ENCODE measurements at regions not wholly inside any gene's neighbourhood (a gene's known extent, or its start where the extent isn't known, plus 50 kb on each side); places are given as distances from the start of the nearest gene placed in this dataset.

DNA sequence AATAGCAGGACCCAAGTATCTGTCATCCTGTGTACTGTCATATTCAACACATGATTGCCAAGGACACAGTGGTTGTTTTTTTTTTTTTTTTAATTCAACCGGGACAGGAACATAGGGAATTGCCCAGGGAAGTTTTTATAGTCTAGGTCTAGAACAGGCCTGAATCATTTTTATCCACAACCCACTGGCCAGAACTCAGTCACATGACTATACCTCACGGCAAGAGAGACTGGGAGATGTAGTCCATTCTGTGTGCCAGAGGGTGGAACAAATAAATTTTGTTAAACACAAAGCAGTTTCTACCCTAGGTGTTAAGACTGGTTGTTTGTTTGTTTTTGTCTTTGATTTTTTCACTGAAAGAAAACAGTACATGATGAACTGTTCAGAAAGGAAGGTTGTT lies 105.8 kb upstream of the SMARCA2 start:
- Histone ChIP-seq H3K4me3 (ENCODE audit: control insufficient read depth in 2 of 3, extremely low read depth in 1 of 3, insufficient read depth in 2 of 3, low read depth in 1 of 3, low read length in 3 of 3) (no peak overlapping the region), H3K36me3 (ENCODE audit: control insufficient read depth in 2 of 2, extremely low read depth in 1 of 2, insufficient read depth in 2 of 2, low read length in 2 of 2) (no peaks in the 10 kb centered on the region), H3K79me2 (ENCODE audit: control insufficient read depth, insufficient read depth, low read length) (no peaks in the 10 kb centered on the region), H4K20me1 (ENCODE audit: control insufficient read depth, extremely low read depth, insufficient read depth, low read length) (no peaks in the 10 kb centered on the region), H3K9me1 (ENCODE audit: control insufficient read depth, extremely low read depth, insufficient read depth, low read length) (no peaks in the 10 kb centered on the region), H2AFZ (ENCODE audit: control insufficient read depth, low read length) (no peak overlapping the region), H3K9me3 (ENCODE audit: control insufficient read depth, low read depth, low read length) (no peaks in the 10 kb centered on the region), H3K27ac (ENCODE audit: control insufficient read depth, insufficient read depth, low read length) (no peak overlapping the region), H3K4me2 (ENCODE audit: control insufficient read depth, extremely low read depth, insufficient read depth, low read depth, low read length) (no peak overlapping the region), H3K27me3 (ENCODE audit: control insufficient read depth, extremely low read depth, insufficient read depth, low read length) (no peaks in the 10 kb centered on the region), H3K4me1 (ENCODE audit: control insufficient read depth, extremely low read depth, insufficient read depth, low read length) (no peaks in the 10 kb centered on the region), H3K9ac (ENCODE audit: control insufficient read depth, extremely low read depth, insufficient read depth, low read length) (no peak overlapping the region)
- TF ChIP-seq EZH2 (IDR thresholded peaks at IDR 0.05; ENCODE audit: low read length): no peak
- TF ChIP-seq, protein P1, sequence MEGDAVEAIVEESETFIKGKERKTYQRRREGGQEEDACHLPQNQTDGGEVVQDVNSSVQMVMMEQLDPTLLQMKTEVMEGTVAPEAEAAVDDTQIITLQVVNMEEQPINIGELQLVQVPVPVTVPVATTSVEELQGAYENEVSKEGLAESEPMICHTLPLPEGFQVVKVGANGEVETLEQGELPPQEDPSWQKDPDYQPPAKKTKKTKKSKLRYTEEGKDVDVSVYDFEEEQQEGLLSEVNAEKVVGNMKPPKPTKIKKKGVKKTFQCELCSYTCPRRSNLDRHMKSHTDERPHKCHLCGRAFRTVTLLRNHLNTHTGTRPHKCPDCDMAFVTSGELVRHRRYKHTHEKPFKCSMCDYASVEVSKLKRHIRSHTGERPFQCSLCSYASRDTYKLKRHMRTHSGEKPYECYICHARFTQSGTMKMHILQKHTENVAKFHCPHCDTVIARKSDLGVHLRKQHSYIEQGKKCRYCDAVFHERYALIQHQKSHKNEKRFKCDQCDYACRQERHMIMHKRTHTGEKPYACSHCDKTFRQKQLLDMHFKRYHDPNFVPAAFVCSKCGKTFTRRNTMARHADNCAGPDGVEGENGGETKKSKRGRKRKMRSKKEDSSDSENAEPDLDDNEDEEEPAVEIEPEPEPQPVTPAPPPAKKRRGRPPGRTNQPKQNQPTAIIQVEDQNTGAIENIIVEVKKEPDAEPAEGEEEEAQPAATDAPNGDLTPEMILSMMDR (optimal IDR thresholded peaks at IDR 0.05 in 1 of 3, IDR thresholded peaks at IDR 0.05 in 1 of 3, conservative IDR thresholded peaks at IDR 0.05 in 1 of 3; ENCODE audit: extremely low read depth in 1 of 3, insufficient read depth in 2 of 3, low read length in 3 of 3): no peak
- dilution Hi-C loops (cut with MboI; ENCODE audit: extremely low pct_ligation_motif_present, low sequenced_read_pairs): no loop called here
- DNase-seq (ENCODE audit: low read depth, low spot score): no peak
- FAIRE-seq: no peak

DNA sequence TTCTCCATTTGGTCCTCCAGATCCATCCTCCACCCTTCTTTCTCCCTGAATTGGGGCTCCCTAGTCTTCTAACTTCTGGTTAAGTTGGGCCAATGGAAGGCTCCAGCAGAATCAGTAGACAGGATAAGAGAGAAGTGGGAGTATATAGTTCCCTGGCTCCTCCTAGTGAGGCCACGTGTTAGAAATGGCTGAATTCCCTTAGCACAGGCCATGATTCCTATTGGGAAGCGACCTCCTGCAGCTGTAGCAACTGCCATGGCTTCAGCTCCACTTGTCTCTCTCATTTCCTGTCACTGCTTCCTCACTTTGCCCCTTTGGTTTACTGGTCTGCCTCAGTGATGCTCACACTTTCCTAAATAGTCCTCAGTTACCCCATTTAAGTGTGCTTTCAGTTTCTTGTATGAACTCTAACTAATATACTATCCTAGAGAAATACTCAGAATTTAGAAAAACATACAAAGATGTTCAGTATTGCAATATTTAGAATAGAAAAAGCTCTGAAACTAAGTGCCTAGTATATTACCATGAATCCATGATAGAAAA lies 104.8 kb upstream of the SMARCA2 start:
- no peak for DNase-seq (ENCODE audit: low read depth, low spot score)
- FAIRE-seq: no peak
- dilution Hi-C loops (cut with MboI; ENCODE audit: extremely low pct_ligation_motif_present, low sequenced_read_pairs): no loop called here

More for the DNA sequence above, 104.8 kb upstream of the SMARCA2 start:
- H2AFZ ChIP-seq (ENCODE audit: control insufficient read depth, low read length): no peak overlapping the region
- H3K9ac ChIP-seq (ENCODE audit: control insufficient read depth, extremely low read depth, insufficient read depth, low read length): no peak overlapping the region
- H3K4me1 ChIP-seq (ENCODE audit: control insufficient read depth, extremely low read depth, insufficient read depth, low read length): no peaks in the 10 kb centered on the region
- H3K4me2 ChIP-seq (ENCODE audit: control insufficient read depth, extremely low read depth, insufficient read depth, low read depth, low read length): no peak overlapping the region
- H3K4me3 ChIP-seq (ENCODE audit: control insufficient read depth in 2 of 3, extremely low read depth in 1 of 3, insufficient read depth in 2 of 3, low read depth in 1 of 3, low read length in 3 of 3): no peak overlapping the region
- no peaks in the 10 kb centered on the region for H4K20me1 ChIP-seq (ENCODE audit: control insufficient read depth, extremely low read depth, insufficient read depth, low read length)
- H3K27me3 ChIP-seq (ENCODE audit: control insufficient read depth, extremely low read depth, insufficient read depth, low read length): no peaks in the 10 kb centered on the region
- H3K9me1 ChIP-seq (ENCODE audit: control insufficient read depth, extremely low read depth, insufficient read depth, low read length): no peaks in the 10 kb centered on the region
- TF ChIP-seq EZH2 (IDR thresholded peaks at IDR 0.05; ENCODE audit: low read length): no peak
- H3K9me3 ChIP-seq (ENCODE audit: control insufficient read depth, low read depth, low read length): no peaks in the 10 kb centered on the region
- H3K36me3 ChIP-seq (ENCODE audit: control insufficient read depth in 2 of 2, extremely low read depth in 1 of 2, insufficient read depth in 2 of 2, low read length in 2 of 2): no peaks in the 10 kb centered on the region
- no peaks in the 10 kb centered on the region for H3K79me2 ChIP-seq (ENCODE audit: control insufficient read depth, insufficient read depth, low read length)
- H3K27ac ChIP-seq (ENCODE audit: control insufficient read depth, insufficient read depth, low read length): no peak overlapping the region
